ACC112 (cell line): ENCODE measurements at regions not wholly inside any gene's neighbourhood (a gene's known extent, or its start where the extent isn't known, plus 50 kb on each side); places are given as distances from the start of the nearest gene placed in this dataset.

ENCODE experiments used
- H2AFZ ChIP-seq: fragments of 200-600 bp; sonication (generic); one replicate; pipeline ENCODE4 v1.6.0; 2017; ENCODE audit warnings: antibody characterized with exemption, low read length; ENCODE audit not compliant: unreplicated experiment
- H3K27ac ChIP-seq: fragments of 200-600 bp; sonication (generic); 2 replicates; pipeline ENCODE4 v1.5.1; 2014; ENCODE audit warnings: low read depth, mild to moderate bottlenecking, antibody characterized with exemption, low read length, moderate library complexity
- H3K27me3 ChIP-seq: fragments of 200-600 bp; sonication (generic); 2 replicates; pipeline ENCODE4 v1.6.1; 2014; ENCODE audit warnings: mild to moderate bottlenecking, antibody characterized with exemption, low read length, moderate library complexity, mixed read lengths; ENCODE audit not compliant: insufficient read depth
- H3K36me3 ChIP-seq: fragments of 200-600 bp; sonication (generic); 2 replicates; pipeline ENCODE4 v1.6.1; 2016; ENCODE audit warnings: mild to moderate bottlenecking, antibody characterized with exemption, low read length, moderate library complexity, mixed read lengths; ENCODE audit not compliant: insufficient read depth
- H3K4me1 ChIP-seq: fragments of 200-600 bp; sonication (generic); one replicate; pipeline ENCODE4 v1.6.1; 2016; ENCODE audit warnings: low read length, mixed read lengths; ENCODE audit not compliant: insufficient read depth, unreplicated experiment, control insufficient read depth
- H3K4me3 ChIP-seq: fragments of 200-600 bp; sonication (generic); 2 replicates; pipeline ENCODE4 v1.5.1; 2014; ENCODE audit warnings: mild to moderate bottlenecking, low read depth, low read length
- H3K79me2 ChIP-seq: fragments of 200-600 bp; sonication (generic); one replicate; pipeline ENCODE4 v1.6.0; 2016; ENCODE audit warnings: low read length; ENCODE audit not compliant: control insufficient read depth, unreplicated experiment, insufficient read depth

GRCh38 chr15:25932696-25933095 lies 69.6 kb upstream of the ATP10A start:
- H2AFZ ChIP-seq = no peak overlapping the region
- H3K27ac ChIP-seq = no peak overlapping the region
- no peak overlapping the region for H3K4me3 ChIP-seq
- no peaks in the 10 kb centered on the region for H3K79me2 ChIP-seq
- no peaks in the 10 kb centered on the region for H3K36me3 ChIP-seq
- peaks cover 4% of the 10 kb centered on the region for H3K4me1 ChIP-seq
- H3K27me3 ChIP-seq = no peaks in the 10 kb centered on the region

- no peak overlapping the region for H2AFZ ChIP-seq
- H3K79me2 ChIP-seq = no peaks in the 10 kb centered on the region
- H3K27ac ChIP-seq = no peak overlapping the region
- no peak overlapping the region for H3K4me3 ChIP-seq
- no peaks in the 10 kb centered on the region for H3K27me3 ChIP-seq
- peaks cover 4% of the 10 kb centered on the region for H3K4me1 ChIP-seq
- H3K36me3 ChIP-seq = no peaks in the 10 kb centered on the region
Measured at GRCh38 chr15:25931851-25932250, 68.7 kb upstream of the ATP10A start.

GRCh38 chr15:25930931-25931330 lies 67.8 kb upstream of the ATP10A start:
- no peaks in the 10 kb centered on the region for H3K79me2 ChIP-seq
- H3K27me3 ChIP-seq = no peaks in the 10 kb centered on the region
- H3K36me3 ChIP-seq = no peaks in the 10 kb centered on the region
- H3K27ac ChIP-seq = no peak overlapping the region
- H3K4me1 ChIP-seq = peaks cover 4% of the 10 kb centered on the region
- no peak overlapping the region for H2AFZ ChIP-seq
- no peak overlapping the region for H3K4me3 ChIP-seq
